ENCODE measurements at regions not wholly inside any gene's neighbourhood (a gene's known extent, or its start where the extent isn't known, plus 50 kb on each side); places are given as distances from the start of the nearest gene placed in this dataset.

DNA sequence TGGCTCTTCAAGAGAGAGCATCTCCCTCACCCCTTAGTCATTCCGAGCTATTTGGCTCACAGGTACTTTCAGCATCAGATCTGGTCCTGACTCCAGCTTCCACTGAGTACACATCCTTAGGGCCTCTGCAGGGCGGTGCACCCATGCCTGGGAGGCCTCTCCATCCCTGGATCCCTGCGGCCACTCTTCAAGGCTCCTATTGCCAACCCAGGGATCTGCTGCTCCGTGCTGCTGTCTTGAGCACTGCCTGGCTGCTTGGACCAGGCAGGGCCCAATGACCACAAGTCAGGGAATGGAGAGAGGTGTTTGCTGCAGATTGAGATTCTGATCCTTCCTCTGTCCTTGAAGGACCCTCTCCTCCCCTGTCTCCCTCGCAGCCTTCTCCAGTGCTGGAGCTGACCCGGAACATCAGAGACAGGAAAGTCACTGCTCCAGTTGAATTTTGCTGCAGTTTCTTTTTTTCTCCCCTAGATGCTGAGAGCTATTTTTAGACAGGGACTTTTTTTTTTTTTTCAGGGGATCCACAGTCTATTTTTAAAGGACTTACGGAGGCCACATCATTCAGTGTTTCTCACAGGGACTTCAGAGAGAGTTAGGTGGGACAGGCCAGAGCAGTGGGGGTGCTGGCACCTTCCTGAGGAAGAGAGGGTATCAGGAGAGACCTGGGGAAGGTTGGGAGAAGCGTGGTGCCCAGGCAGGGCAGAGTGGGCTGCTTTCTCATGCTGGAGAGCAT is 50.1 kb upstream of the KCNA1 start:
- Histone ChIP-seq H3K4me1 (ENCODE audit: insufficient read depth, low read length) (peaks cover 9% of the 10 kb centered on the region), H3K79me2 (ENCODE audit: insufficient read depth, low read length) (no peaks in the 10 kb centered on the region), H4K20me1 (ENCODE audit: insufficient read depth, low read length) (no peaks in the 10 kb centered on the region), H3K9ac (ENCODE audit: low read length) (no peak overlapping the region), H3K27ac (ENCODE audit: low read depth, low read length) (no peak overlapping the region), H3K4me2 (ENCODE audit: low read length) (no peak overlapping the region), H3K36me3 (ENCODE audit: insufficient read depth, low read length) (no peaks in the 10 kb centered on the region), H3K27me3 (ENCODE audit: insufficient read depth, low read length) (peaks cover 19% of the 10 kb centered on the region), H3K4me3 (ENCODE audit: insufficient read depth, low read depth, low read length) (no peak overlapping the region), H2AFZ (ENCODE audit: low read depth, low read length) (no peak overlapping the region), H3K9me3 (ENCODE audit: insufficient read depth, low read depth, low read length) (no peaks in the 10 kb centered on the region)
- no peaks in the 10 kb centered on the region for H3K9me3 Mint-ChIP-seq (ENCODE audit: unreplicated experiment)
- no peaks in the 10 kb centered on the region for H3K36me3 Mint-ChIP-seq (ENCODE audit: low read depth, unreplicated experiment)
- FAIRE-seq (no peak), DNase-seq (ENCODE audit: low read depth) (no peak)
- TF ChIP-seq EZH2 (IDR thresholded peaks at IDR 0.05; ENCODE audit: insufficient read depth, low read length) = no peak
- TF ChIP-seq, protein P1, sequence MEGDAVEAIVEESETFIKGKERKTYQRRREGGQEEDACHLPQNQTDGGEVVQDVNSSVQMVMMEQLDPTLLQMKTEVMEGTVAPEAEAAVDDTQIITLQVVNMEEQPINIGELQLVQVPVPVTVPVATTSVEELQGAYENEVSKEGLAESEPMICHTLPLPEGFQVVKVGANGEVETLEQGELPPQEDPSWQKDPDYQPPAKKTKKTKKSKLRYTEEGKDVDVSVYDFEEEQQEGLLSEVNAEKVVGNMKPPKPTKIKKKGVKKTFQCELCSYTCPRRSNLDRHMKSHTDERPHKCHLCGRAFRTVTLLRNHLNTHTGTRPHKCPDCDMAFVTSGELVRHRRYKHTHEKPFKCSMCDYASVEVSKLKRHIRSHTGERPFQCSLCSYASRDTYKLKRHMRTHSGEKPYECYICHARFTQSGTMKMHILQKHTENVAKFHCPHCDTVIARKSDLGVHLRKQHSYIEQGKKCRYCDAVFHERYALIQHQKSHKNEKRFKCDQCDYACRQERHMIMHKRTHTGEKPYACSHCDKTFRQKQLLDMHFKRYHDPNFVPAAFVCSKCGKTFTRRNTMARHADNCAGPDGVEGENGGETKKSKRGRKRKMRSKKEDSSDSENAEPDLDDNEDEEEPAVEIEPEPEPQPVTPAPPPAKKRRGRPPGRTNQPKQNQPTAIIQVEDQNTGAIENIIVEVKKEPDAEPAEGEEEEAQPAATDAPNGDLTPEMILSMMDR (IDR thresholded peaks at IDR 0.05; ENCODE audit: insufficient read depth, low read depth, low read length) = no peak
- peaks cover 75% of the 10 kb centered on the region for H3K27me3 Mint-ChIP-seq (ENCODE audit: low read depth, unreplicated experiment)
- H3K4me3 Mint-ChIP-seq (ENCODE audit: unreplicated experiment) = no peak overlapping the region
- H3K4me1 Mint-ChIP-seq (ENCODE audit: low read depth, unreplicated experiment) = peaks cover 10% of the 10 kb centered on the region
- peak overlapping the region; percentile 20 for H3K27ac Mint-ChIP-seq (ENCODE audit: unreplicated experiment)

Data from astrocyte (in vitro differentiated cells and primary cell).